A673 (cell line): ENCODE measurements at regions not wholly inside any gene's neighbourhood (a gene's known extent, or its start where the extent isn't known, plus 50 kb on each side); places are given as distances from the start of the nearest gene placed in this dataset.

Experiments
- BruUV-seq: library from RNA; stranded (reverse); fragments of 400-500 nt; replicated peaks from 2 replicates; lab custom pipeline; 2021; lab: Mats Ljungman, UMichigan
- CTCF ChIA-PET: fragments of 300-600 bp; sonication (Branson Sonifier 250); formaldehyde crosslinking; loops from one replicate; lab custom pipeline; 2022; ENCODE audit warnings: antibody characterized with exemption; lab: Charles Lee
- POLR2A ChIA-PET: fragments of 300-600 bp; sonication (Branson Sonifier 250); formaldehyde crosslinking; loops from one replicate; lab custom pipeline; 2022; ENCODE audit warnings: antibody characterized with exemption; ENCODE audit not compliant: low non-redundant PET; lab: Charles Lee
- DNase-seq: peaks from one replicate; pipeline ENCODE4 v3.0.0-alpha.2; 2015; ENCODE audit warnings: low spot score
- H3K27ac ChIP-seq: fragments of 200-600 bp; sonication (generic); 2 replicates; pipeline ENCODE4 v1.5.1; 2016; ENCODE audit warnings: mixed run types, low read depth, mild to moderate bottlenecking, mixed read lengths, antibody characterized with exemption, low read length; ENCODE audit not compliant: poor library complexity, severe bottlenecking
- H3K27me3 ChIP-seq: fragments of 200-600 bp; sonication (generic); replicated peaks from 2 replicates; pipeline ENCODE4 v1.6.1; 2017; ENCODE audit warnings: mixed run types, low read depth, mild to moderate bottlenecking, mixed read lengths, antibody characterized with exemption, low read length; ENCODE audit not compliant: insufficient read depth, poor library complexity
- H3K36me3 ChIP-seq: fragments of 200-600 bp; sonication (generic); 2 replicates; pipeline ENCODE4 v1.6.1; 2016; ENCODE audit warnings: mixed run types, mild to moderate bottlenecking, mixed read lengths, antibody characterized with exemption, low read length; ENCODE audit not compliant: insufficient read depth, poor library complexity, severe bottlenecking
- H3K4me1 ChIP-seq: fragments of 200-600 bp; sonication (generic); 2 replicates; pipeline ENCODE4 v1.6.1; 2017; ENCODE audit warnings: mixed run types, mild to moderate bottlenecking, mixed read lengths, antibody characterized with exemption, low read length; ENCODE audit not compliant: insufficient read depth, poor library complexity, severe bottlenecking
- H3K4me3 ChIP-seq: fragments of 200-600 bp; sonication (generic); 2 replicates; pipeline ENCODE4 v1.5.1; 2016; ENCODE audit warnings: low read depth, mixed run types, mild to moderate bottlenecking, mixed read lengths, low read length; ENCODE audit not compliant: poor library complexity, severe bottlenecking
- H3K9me3 ChIP-seq: fragments of 200-600 bp; sonication (generic); 2 replicates; pipeline ENCODE4 v1.6.1; 2016; ENCODE audit warnings: mixed run types, low read depth, mild to moderate bottlenecking, mixed read lengths, antibody characterized with exemption, low read length; ENCODE audit not compliant: poor library complexity, severe bottlenecking
- CTCF ChIP-seq: fragments of 300-800, 200-600 bp; sonication (generic); conservative IDR thresholded peaks from 2 replicates; pipeline ENCODE4 v1.5.1; 2017; ENCODE audit warnings: low read depth, mild to moderate bottlenecking, antibody characterized with exemption, low read length, moderate library complexity, mixed read lengths
- EZH2 ChIP-seq: fragments of 200-600 bp; sonication (generic); IDR thresholded peaks from 2 replicates; pipeline ENCODE4 v1.6.1; 2017; ENCODE audit warnings: borderline replicate concordance, low read depth, mild to moderate bottlenecking, mixed read lengths, antibody characterized with exemption, low read length; ENCODE audit not compliant: poor library complexity, severe bottlenecking
- intact Hi-C: fragments of 100-400 bp; cut with micrococcal nuclease; formaldehyde crosslinking; loops from one replicate; pipeline ENCODE4 v1.10.0; 2022; ENCODE audit not compliant: unreplicated experiment

- intact Hi-C loops: no loop called here
- no TSS peak for BruUV-seq
- ChIA-PET POLR2A (no interaction called here), CTCF (no interaction called here)
- Histone ChIP-seq H3K4me3 (no peak overlapping the region), H3K27me3 (no peaks in the 10 kb centered on the region), H3K4me1 (no peaks in the 10 kb centered on the region), H3K27ac (no peak overlapping the region), H3K36me3 (no peaks in the 10 kb centered on the region), H3K9me3 (no peaks in the 10 kb centered on the region)
- DNase-seq: no peak
- TF ChIP-seq CTCF: no peak
- no peak for TF ChIP-seq EZH2
These were observed 78.3 kb downstream of the IRX3 start for GRCh38 chr16:54208237-54208636.

GRCh38 chr16:54207837-54208236 is 78.8 kb downstream of the IRX3 start:
- intact Hi-C loops: no loop called here
- H3K27ac ChIP-seq: no peak overlapping the region
- H3K4me3 ChIP-seq: no peak overlapping the region
- POLR2A ChIA-PET: no interaction called here
- no TSS peak for BruUV-seq
- H3K27me3 ChIP-seq: no peaks in the 10 kb centered on the region
- no peak for DNase-seq
- TF ChIP-seq EZH2 (no peak), CTCF (no peak)
- H3K9me3 ChIP-seq: no peaks in the 10 kb centered on the region
- H3K36me3 ChIP-seq: no peaks in the 10 kb centered on the region
- CTCF ChIA-PET: no interaction called here
- no peaks in the 10 kb centered on the region for H3K4me1 ChIP-seq

- BruUV-seq: no TSS peak
- no peak overlapping the region for H3K27ac ChIP-seq
- no peak overlapping the region for H3K4me3 ChIP-seq
- H3K9me3 ChIP-seq: no peaks in the 10 kb centered on the region
- no peaks in the 10 kb centered on the region for H3K27me3 ChIP-seq
- H3K4me1 ChIP-seq: no peaks in the 10 kb centered on the region
- no peak for DNase-seq
- intact Hi-C loops: no loop called here
- POLR2A ChIA-PET: no interaction called here
- CTCF ChIA-PET: interaction anchor here (1.1 kb wide), 1 partner anchor 10 kb away, joined by 3 read pairs; no protein-coding TSS in a partner anchor
- no peak for TF ChIP-seq CTCF
- no peak for TF ChIP-seq EZH2
- no peaks in the 10 kb centered on the region for H3K36me3 ChIP-seq
These were observed 81.8 kb downstream of the IRX3 start for GRCh38 chr16:54204756-54205155.
